ENCODE measurements at regions not wholly inside any gene's neighbourhood (a gene's known extent, or its start where the extent isn't known, plus 50 kb on each side); places are given as distances from the start of the nearest gene placed in this dataset.

DNA sequence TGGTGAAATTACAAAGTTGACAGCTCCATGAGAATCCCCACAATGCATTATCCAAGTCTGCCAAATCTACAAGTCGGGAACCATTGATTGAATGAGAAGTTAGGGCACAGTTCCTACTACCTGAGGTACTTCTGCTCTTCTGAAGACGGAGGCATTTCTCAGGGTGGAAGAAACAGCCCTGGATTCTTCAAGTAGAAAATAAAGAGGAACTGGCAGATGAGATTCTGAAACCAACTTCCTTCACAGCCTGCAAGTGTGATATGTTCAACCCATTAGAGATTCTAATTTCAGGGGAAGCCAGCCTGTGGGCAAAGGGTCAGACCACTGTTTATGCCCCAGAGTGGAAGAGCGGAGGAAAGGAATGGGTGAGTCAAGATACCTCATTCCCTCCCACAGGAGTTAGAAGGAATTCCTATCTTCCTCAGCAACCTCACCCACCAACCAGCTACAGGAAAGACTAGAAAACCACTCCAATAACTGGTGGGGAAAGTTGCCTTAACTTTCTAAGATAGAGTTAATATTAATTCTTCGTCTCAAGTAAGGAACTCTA lies 50.5 kb upstream of the BMPER start (continued):
- TF ChIP-seq, protein P1, sequence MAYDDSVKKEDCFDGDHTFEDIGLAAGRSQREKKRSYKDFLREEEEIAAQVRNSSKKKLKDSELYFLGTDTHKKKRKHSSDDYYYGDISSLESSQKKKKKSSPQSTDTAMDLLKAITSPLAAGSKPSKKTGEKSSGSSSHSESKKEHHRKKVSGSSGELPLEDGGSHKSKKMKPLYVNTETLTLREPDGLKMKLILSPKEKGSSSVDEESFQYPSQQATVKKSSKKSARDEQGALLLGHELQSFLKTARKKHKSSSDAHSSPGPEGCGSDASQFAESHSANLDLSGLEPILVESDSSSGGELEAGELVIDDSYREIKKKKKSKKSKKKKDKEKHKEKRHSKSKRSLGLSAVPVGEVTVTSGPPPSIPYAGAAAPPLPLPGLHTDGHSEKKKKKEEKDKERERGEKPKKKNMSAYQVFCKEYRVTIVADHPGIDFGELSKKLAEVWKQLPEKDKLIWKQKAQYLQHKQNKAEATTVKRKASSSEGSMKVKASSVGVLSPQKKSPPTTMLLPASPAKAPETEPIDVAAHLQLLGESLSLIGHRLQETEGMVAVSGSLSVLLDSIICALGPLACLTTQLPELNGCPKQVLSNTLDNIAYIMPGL (CRISPR knock-in tag; IDR thresholded peaks at IDR 0.05; ENCODE audit: borderline replicate concordance in 1 of 2, low read depth in 1 of 2), result no peak

Data from HepG2 (cell line).